Small intestine (tissue), 7 donors: ENCODE measurements at regions not wholly inside any gene's neighbourhood (a gene's known extent, or its start where the extent isn't known, plus 50 kb on each side); places are given as distances from the start of the nearest gene placed in this dataset.
A peak's percentile ranks its signal among the peaks of the same experiment; 100 is the strongest.

ENCODE experiments used
- DNase-seq, 2 donors: peaks; one replicate each; pipeline versions ENCODE4 v3.0.0 to v3.0.0-alpha.2; 2013
- FAIRE-seq: peaks from 2 replicates; lab custom pipeline; 2012; peaks lifted over from hg19 to GRCh38; lab: Jason Lieb, UNC
- H3K27ac ChIP-seq, 3 donors: one replicate each; pipeline ENCODE4 v1.5.1; 2013; ENCODE audit warnings: low read length in 2 of 3, mild to moderate bottlenecking in 2 of 3, control low read depth in 1 of 3, inconsistent platforms in 1 of 3, low read depth in 1 of 3, moderate library complexity in 1 of 3
- H3K27me3 ChIP-seq, 3 donors: one replicate each; pipeline ENCODE4 v1.6.1; 2013; ENCODE audit warnings: low read length in 3 of 3, inconsistent platforms in 1 of 3; ENCODE audit not compliant: control insufficient read depth in 3 of 3, insufficient read depth in 3 of 3
- H3K36me3 ChIP-seq, 3 donors: one replicate each; pipeline ENCODE4 v1.6.1; 2013; ENCODE audit warnings: low read length in 3 of 3, inconsistent platforms in 1 of 3, low read depth in 1 of 3, mild to moderate bottlenecking in 1 of 3, moderate library complexity in 1 of 3; ENCODE audit not compliant: control insufficient read depth in 3 of 3, insufficient read depth in 2 of 3
- H3K4me1 ChIP-seq, 3 donors: one replicate each; pipeline ENCODE4 v1.6.1; 2013; ENCODE audit warnings: low read length in 2 of 3, inconsistent platforms in 1 of 3, low read depth in 1 of 3, mild to moderate bottlenecking in 1 of 3, moderate library complexity in 1 of 3; ENCODE audit not compliant: control insufficient read depth in 3 of 3, insufficient read depth in 2 of 3
- H3K4me3 ChIP-seq, 3 donors: one replicate each; pipeline ENCODE4 v1.5.1; 2013; ENCODE audit warnings: low read length in 3 of 3, control low read depth in 1 of 3, inconsistent platforms in 1 of 3, low read depth in 1 of 3, mild to moderate bottlenecking in 1 of 3, moderate library complexity in 1 of 3
- H3K9me3 ChIP-seq, 2 donors: one replicate each; pipeline ENCODE4 v1.6.1; 2013; ENCODE audit warnings: low read depth in 1 of 2, low read length in 1 of 2; ENCODE audit not compliant: control insufficient read depth in 2 of 2, insufficient read depth in 1 of 2
- WGBS, 3 donors: extraction: QIAGEN DNeasy Blood & Tissue Kit; methylation state at CpG; one replicate each; pipeline ENCODE4 v1.1.7; 2013; 5-methylcytosine and 5-hydroxymethylcytosine counted together
- donor health status: healthy with polysubstance abuse.
- donor health status: control.
- donor health status: control.
- donor health status: Bipolar disorder and iron deficiency.
- donor health status: healthy.

- no peaks in the 10 kb centered on the region for H3K36me3 ChIP-seq
- H3K9me3 ChIP-seq, result no peaks in the 10 kb centered on the region
- no peak overlapping the region for H3K4me3 ChIP-seq
- FAIRE-seq (no peak), DNase-seq (no peak)
- 82 to 91% (median 91%) methylated on average over 6 of the region's 6 CpGs for WGBS, 3 donors
- H3K27ac ChIP-seq, result no peak overlapping the region
- no peaks in the 10 kb centered on the region for H3K27me3 ChIP-seq
- H3K4me1 ChIP-seq, result peaks cover 0 to 5% (median 0%) of the 10 kb centered on the region in 3 donors
Observed at GRCh38 chr18:45253056-45253565, 362.2 kb upstream of the SLC14A2 start.

GRCh38 chr18:45253973-45254708 is 361.1 kb upstream of the SLC14A2 start:
- no peak overlapping the region for H3K27ac ChIP-seq
- FAIRE-seq, result no peak
- no peaks in the 10 kb centered on the region for H3K27me3 ChIP-seq
- no peak overlapping the region for H3K4me3 ChIP-seq
- WGBS, 3 donors, result 81 to 90% (median 87%) methylated on average over 6 of the region's 6 CpGs
- H3K4me1 ChIP-seq, result peaks cover 0 to 3% (median 0%) of the 10 kb centered on the region in 3 donors
- no peaks in the 10 kb centered on the region for H3K9me3 ChIP-seq
- H3K36me3 ChIP-seq, result no peaks in the 10 kb centered on the region
- DNase-seq, result no peak

GRCh38 chr18:45254709-45255082 is 360.6 kb upstream of the SLC14A2 start:
- Histone ChIP-seq H3K27me3 (no peaks in the 10 kb centered on the region), H3K27ac (peak overlapping the region in 1 of 3 donors; percentile 68), H3K4me1 (peaks cover 0 to 3% (median 0%) of the 10 kb centered on the region in 3 donors), H3K9me3 (no peaks in the 10 kb centered on the region), H3K4me3 (no peak overlapping the region), H3K36me3 (no peaks in the 10 kb centered on the region)
- DNase-seq (no peak), FAIRE-seq (no peak)
- WGBS, 3 donors, result 77 to 88% (median 88%) methylated on average over 6 of the region's 6 CpGs

GRCh38 chr18:45255197-45255890 is 359.9 kb upstream of the SLC14A2 start:
- 66 to 87% (median 75%) methylated on average over 6 of the region's 6 CpGs for WGBS, 3 donors
- DNase-seq (no peak), FAIRE-seq (no peak)
- H3K4me1 ChIP-seq, result peaks cover 0 to 3% (median 0%) of the 10 kb centered on the region in 3 donors
- no peak overlapping the region for H3K4me3 ChIP-seq
- peak overlapping the region in 1 of 3 donors; percentile 68 for H3K27ac ChIP-seq
- no peaks in the 10 kb centered on the region for H3K27me3 ChIP-seq
- no peaks in the 10 kb centered on the region for H3K9me3 ChIP-seq
- H3K36me3 ChIP-seq, result no peaks in the 10 kb centered on the region

DNA sequence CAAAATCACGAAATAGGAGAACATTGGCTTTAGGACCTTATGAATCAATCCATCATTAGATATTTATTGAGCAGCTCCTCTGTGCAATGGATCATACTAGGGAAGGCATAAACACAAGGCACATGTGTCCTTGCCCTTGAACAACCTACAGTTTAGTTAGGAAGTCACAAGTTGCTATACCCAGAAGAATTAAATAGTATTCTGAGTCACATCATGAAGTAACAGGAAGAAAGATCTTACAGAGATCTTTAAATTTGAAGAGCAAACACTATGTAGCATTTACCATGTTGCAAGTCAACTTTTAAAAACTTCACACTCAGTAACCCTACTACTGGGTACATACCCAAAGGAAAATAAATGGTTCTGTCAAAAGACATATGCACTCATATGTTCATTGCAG is 355.2 kb upstream of the SLC14A2 start:
- no peak overlapping the region for H3K27ac ChIP-seq
- H3K4me1 ChIP-seq, result peaks cover 0 to 3% (median 0%) of the 10 kb centered on the region in 3 donors
- H3K4me3 ChIP-seq, result no peak overlapping the region
- DNase-seq (no peak), FAIRE-seq (no peak)
- no peaks in the 10 kb centered on the region for H3K9me3 ChIP-seq
- H3K27me3 ChIP-seq, result no peaks in the 10 kb centered on the region
- no peaks in the 10 kb centered on the region for H3K36me3 ChIP-seq
- WGBS, 3 donors, result 72 to 85% (median 85%) methylated on average over 1 of the region's 1 CpG

- Histone ChIP-seq H3K27me3 (no peaks in the 10 kb centered on the region), H3K9me3 (no peaks in the 10 kb centered on the region), H3K36me3 (no peaks in the 10 kb centered on the region), H3K4me3 (no peak overlapping the region), H3K4me1 (no peaks in the 10 kb centered on the region), H3K27ac (no peak overlapping the region)
- WGBS, 3 donors, result 66 to 84% (median 72%) methylated on average over 3 of the region's 3 CpGs
- FAIRE-seq, result no peak
- no peak for DNase-seq
Observed at GRCh38 chr18:45266023-45266422, 349.3 kb upstream of the SLC14A2 start.

GRCh38 chr18:45267622-45268021 is 347.7 kb upstream of the SLC14A2 start:
- no peaks in the 10 kb centered on the region for H3K4me1 ChIP-seq

DNA sequence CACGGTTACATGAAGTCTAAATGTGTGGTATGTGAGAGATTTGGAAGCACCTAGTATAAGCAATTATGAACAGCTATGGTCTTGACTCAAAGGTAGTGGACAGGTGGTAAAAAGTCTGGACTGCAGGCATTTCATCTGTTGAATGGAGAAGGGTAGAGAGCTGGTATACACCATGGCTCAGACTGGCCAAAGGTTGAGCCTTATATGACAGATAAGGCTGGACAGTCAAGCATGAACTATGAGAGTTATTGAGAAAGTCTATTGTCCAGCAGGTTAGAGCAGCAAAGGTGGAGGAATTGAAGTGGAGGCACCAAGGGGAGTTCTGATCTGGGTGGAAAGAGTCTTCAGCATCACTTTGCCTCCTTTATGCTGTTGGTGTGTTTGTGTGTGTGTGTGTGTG is 346.7 kb upstream of the SLC14A2 start:
- H3K4me3 ChIP-seq, result no peak overlapping the region
- H3K36me3 ChIP-seq, result no peaks in the 10 kb centered on the region
- H3K27me3 ChIP-seq, result no peaks in the 10 kb centered on the region
- DNase-seq (peak in 1 of 2 donors; percentile 20), FAIRE-seq (no peak)
- no peaks in the 10 kb centered on the region for H3K9me3 ChIP-seq
- 75 to 90% (median 86%) methylated on average over 1 of the region's 1 CpG for WGBS, 3 donors
- H3K4me1 ChIP-seq, result no peaks in the 10 kb centered on the region
- no peak overlapping the region for H3K27ac ChIP-seq

More at GRCh38 chr18:45267622-45268021, 347.7 kb upstream of the SLC14A2 start:
- WGBS, 3 donors, result 86 to 97% (median 87%) methylated on average over 1 of the region's 1 CpG
- no peak for DNase-seq
- Histone ChIP-seq H3K27me3 (no peaks in the 10 kb centered on the region), H3K4me3 (no peak overlapping the region), H3K36me3 (no peaks in the 10 kb centered on the region), H3K27ac (no peak overlapping the region), H3K9me3 (no peaks in the 10 kb centered on the region)
- no peak for FAIRE-seq
